ENCODE measurements at regions not wholly inside any gene's neighbourhood (a gene's known extent, or its start where the extent isn't known, plus 50 kb on each side); places are given as distances from the start of the nearest gene placed in this dataset.

DNA sequence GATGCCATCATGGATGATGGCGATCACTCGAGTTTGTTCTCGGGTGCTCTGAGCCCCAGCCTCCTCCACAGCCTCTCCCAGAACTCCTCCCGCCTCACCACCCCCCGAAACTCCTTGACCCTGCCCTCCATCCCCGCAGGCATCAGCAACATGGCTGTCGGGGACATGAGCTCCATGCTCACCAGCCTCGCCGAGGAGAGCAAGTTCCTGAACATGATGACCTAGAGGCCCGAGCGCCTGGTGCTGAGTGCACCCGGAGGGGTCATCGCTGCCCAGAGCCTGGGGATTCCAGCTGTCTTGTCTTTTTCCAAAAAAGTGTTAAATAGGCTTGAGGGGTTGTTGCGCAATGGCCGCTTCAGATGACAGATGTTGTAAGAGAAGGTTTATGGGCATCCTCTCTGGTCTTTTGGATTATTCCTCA, 254.8 kb downstream of the GLI2 start:
- H4K20me1 ChIP-seq (ENCODE audit: insufficient read depth), result no peaks in the 10 kb centered on the region
- BruUV-seq (replicated peaks), result no TSS peak

DNA sequence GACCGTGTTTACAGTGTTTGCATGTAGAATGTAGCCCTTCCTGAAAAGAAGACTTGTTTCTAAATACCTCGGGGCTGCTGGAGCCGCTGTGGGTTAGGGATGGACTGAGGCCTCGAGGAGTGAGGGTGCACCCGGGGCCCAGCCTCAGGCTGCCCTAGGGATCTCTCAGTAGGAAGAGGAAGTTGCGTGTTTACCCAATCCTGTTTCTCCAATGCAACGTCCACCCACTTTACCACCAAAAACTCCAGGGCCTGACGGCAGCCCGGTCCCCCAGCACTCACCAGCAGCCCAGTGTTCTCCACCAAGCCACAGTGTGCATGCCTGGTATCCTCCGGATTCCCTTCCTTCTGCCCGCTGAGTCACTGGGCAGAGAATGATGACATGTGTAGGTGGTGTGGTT, 255.8 kb downstream of the GLI2 start:
- no peaks in the 10 kb centered on the region for H3K36me3 ChIP-seq (ENCODE audit: control insufficient read depth in 1 of 2, insufficient read depth in 2 of 2, low read length in 2 of 2)
- no TSS peak for BruUV-seq (replicated peaks)
- no peak overlapping the region for H2AFZ ChIP-seq (ENCODE audit: low read depth, low read length, poor library complexity, severe bottlenecking)
- no peak overlapping the region for H3K4me2 ChIP-seq (ENCODE audit: low read length)
- no peaks in the 10 kb centered on the region for H3K9me3 ChIP-seq (ENCODE audit: control insufficient read depth in 1 of 2, insufficient read depth in 1 of 2, low read depth in 1 of 2, low read length in 2 of 2)
- no peaks in the 10 kb centered on the region for H4K20me1 ChIP-seq (ENCODE audit: insufficient read depth)
- H3K79me2 ChIP-seq (ENCODE audit: insufficient read depth, low read length), result no peaks in the 10 kb centered on the region
- ChIA-PET RAD21 (ENCODE audit: low non-redundant PET in 1 of 2, low total read pairs in 2 of 2, uncharacterized antibody in 2 of 2, unreplicated experiment in 2 of 2) (no interaction called here), CTCF (no interaction called here), POLR2A (no interaction called here)
- peaks cover 0 to 6% of the 10 kb centered on the region in 2 experiments; a peak in 2 of 4 replicates for H3K4me1 ChIP-seq (ENCODE audit: control insufficient read depth in 1 of 2, insufficient read depth in 2 of 2, low read length in 2 of 2)
- no peak overlapping the region for H3K27ac ChIP-seq (ENCODE audit: low read depth, low read length)
- H3K9me2 ChIP-seq (ENCODE audit: insufficient read depth), result no peaks in the 10 kb centered on the region
- ATAC-seq (no peak), DNase-seq (ENCODE audit: low read depth, low spot score) (no peak)
- H3K27me3 ChIP-seq (ENCODE audit: insufficient read depth, low read length), result no peaks in the 10 kb centered on the region
- TF ChIP-seq CEBPB (IDR thresholded peaks at IDR 0.05; ENCODE audit: low read depth) (no peak), SRF (IDR thresholded peaks at IDR 0.05; ENCODE audit: low read depth) (no peak), EGR1 (IDR thresholded peaks at IDR 0.05; ENCODE audit: low read depth) (no peak), POLR2AphosphoS5 (IDR thresholded peaks at IDR 0.05; ENCODE audit: low read depth, low read length) (no peak), RAD21 (IDR thresholded peaks at IDR 0.05; ENCODE audit: low read depth) (no peak), FOSL1 (IDR thresholded peaks at IDR 0.05; ENCODE audit: low read depth) (no peak), TCF7L2 (IDR thresholded peaks at IDR 0.05; ENCODE audit: borderline replicate concordance, extremely low read depth, insufficient read depth, insufficient read length) (no peak), ELF1 (IDR thresholded peaks at IDR 0.05; ENCODE audit: borderline replicate concordance, low read depth) (no peak), ZFX (IDR thresholded peaks at IDR 0.05) (no peak), CBX3 (IDR thresholded peaks at IDR 0.05; ENCODE audit: low read depth) (no peak), EZH2 (IDR thresholded peaks at IDR 0.05) (no peak), JUND (IDR thresholded peaks at IDR 0.05) (no peak), EZH2phosphoT487 (IDR thresholded peaks at IDR 0.05; ENCODE audit: borderline replicate concordance) (no peak), ZNF274 (IDR thresholded peaks at IDR 0.05; ENCODE audit: low read depth, low read length) (no peak)
- TF ChIP-seq, protein P1, sequence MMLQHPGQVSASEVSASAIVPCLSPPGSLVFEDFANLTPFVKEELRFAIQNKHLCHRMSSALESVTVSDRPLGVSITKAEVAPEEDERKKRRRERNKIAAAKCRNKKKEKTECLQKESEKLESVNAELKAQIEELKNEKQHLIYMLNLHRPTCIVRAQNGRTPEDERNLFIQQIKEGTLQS (IDR thresholded peaks at IDR 0.05), result no peak
- TF ChIP-seq, protein P2, sequence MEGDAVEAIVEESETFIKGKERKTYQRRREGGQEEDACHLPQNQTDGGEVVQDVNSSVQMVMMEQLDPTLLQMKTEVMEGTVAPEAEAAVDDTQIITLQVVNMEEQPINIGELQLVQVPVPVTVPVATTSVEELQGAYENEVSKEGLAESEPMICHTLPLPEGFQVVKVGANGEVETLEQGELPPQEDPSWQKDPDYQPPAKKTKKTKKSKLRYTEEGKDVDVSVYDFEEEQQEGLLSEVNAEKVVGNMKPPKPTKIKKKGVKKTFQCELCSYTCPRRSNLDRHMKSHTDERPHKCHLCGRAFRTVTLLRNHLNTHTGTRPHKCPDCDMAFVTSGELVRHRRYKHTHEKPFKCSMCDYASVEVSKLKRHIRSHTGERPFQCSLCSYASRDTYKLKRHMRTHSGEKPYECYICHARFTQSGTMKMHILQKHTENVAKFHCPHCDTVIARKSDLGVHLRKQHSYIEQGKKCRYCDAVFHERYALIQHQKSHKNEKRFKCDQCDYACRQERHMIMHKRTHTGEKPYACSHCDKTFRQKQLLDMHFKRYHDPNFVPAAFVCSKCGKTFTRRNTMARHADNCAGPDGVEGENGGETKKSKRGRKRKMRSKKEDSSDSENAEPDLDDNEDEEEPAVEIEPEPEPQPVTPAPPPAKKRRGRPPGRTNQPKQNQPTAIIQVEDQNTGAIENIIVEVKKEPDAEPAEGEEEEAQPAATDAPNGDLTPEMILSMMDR (IDR thresholded peaks at IDR 0.05 in 2 of 3, conservative IDR thresholded peaks at IDR 0.05 in 1 of 3; ENCODE audit: borderline replicate concordance in 1 of 3, insufficient read depth in 1 of 3, low read depth in 2 of 3, low read length in 2 of 3), result no peak
- TF ChIP-seq, protein P3, sequence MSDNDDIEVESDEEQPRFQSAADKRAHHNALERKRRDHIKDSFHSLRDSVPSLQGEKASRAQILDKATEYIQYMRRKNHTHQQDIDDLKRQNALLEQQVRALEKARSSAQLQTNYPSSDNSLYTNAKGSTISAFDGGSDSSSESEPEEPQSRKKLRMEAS (IDR thresholded peaks at IDR 0.05), result no peak
- no peak overlapping the region for H3K9ac ChIP-seq (ENCODE audit: low read length)
- intact Hi-C loops (cut with micrococcal nuclease), result no loop called here
- H3K4me3 ChIP-seq (replicated peaks in 1 of 2; ENCODE audit: low read depth in 1 of 2, low read length in 2 of 2), result no peak overlapping the region

More for the DNA sequence above, 254.8 kb downstream of the GLI2 start:
- no peaks in the 10 kb centered on the region for H3K79me2 ChIP-seq (ENCODE audit: insufficient read depth, low read length)
- H3K27me3 ChIP-seq (ENCODE audit: insufficient read depth, low read length), result no peaks in the 10 kb centered on the region
- ChIA-PET CTCF (no interaction called here), RAD21 (ENCODE audit: low non-redundant PET in 1 of 2, low total read pairs in 2 of 2, uncharacterized antibody in 2 of 2, unreplicated experiment in 2 of 2) (no interaction called here), POLR2A (no interaction called here)
- no peaks in the 10 kb centered on the region for H3K9me2 ChIP-seq (ENCODE audit: insufficient read depth)
- H3K4me1 ChIP-seq (ENCODE audit: control insufficient read depth in 1 of 2, insufficient read depth in 2 of 2, low read length in 2 of 2), result peaks cover 0 to 6% of the 10 kb centered on the region in 2 experiments; a peak in 2 of 4 replicates
- H3K9ac ChIP-seq (ENCODE audit: low read length), result no peak overlapping the region
- H3K4me3 ChIP-seq (replicated peaks in 1 of 2; ENCODE audit: low read depth in 1 of 2, low read length in 2 of 2), result no peak overlapping the region
- H3K27ac ChIP-seq (ENCODE audit: low read depth, low read length), result no peak overlapping the region
- no peaks in the 10 kb centered on the region for H3K36me3 ChIP-seq (ENCODE audit: control insufficient read depth in 1 of 2, insufficient read depth in 2 of 2, low read length in 2 of 2)
- intact Hi-C loops (cut with micrococcal nuclease), result no loop called here
- TF ChIP-seq CEBPB (IDR thresholded peaks at IDR 0.05; ENCODE audit: low read depth) (peak; percentile 44; the same call in 1 of the 2 replicates), POLR2AphosphoS5 (IDR thresholded peaks at IDR 0.05; ENCODE audit: low read depth, low read length) (no peak)
- no peak overlapping the region for H3K4me2 ChIP-seq (ENCODE audit: low read length)
- ATAC-seq (no peak), DNase-seq (ENCODE audit: low read depth, low spot score) (no peak)
- H3K9me3 ChIP-seq (ENCODE audit: control insufficient read depth in 1 of 2, insufficient read depth in 1 of 2, low read depth in 1 of 2, low read length in 2 of 2), result no peaks in the 10 kb centered on the region
- no peak overlapping the region for H2AFZ ChIP-seq (ENCODE audit: low read depth, low read length, poor library complexity, severe bottlenecking)
